Astrocyte of the cerebellum (primary cell): ENCODE measurements at regions not wholly inside any gene's neighbourhood (a gene's known extent, or its start where the extent isn't known, plus 50 kb on each side); places are given as distances from the start of the nearest gene placed in this dataset.

Experiments
- DNase-seq: peaks from one replicate; pipeline ENCODE4 v3.0.0-alpha.2; 2011; ENCODE audit warnings: low read depth
- H3K4me3 ChIP-seq: 2 replicates; pipeline ENCODE4 v1.5.1; 2011; ENCODE audit warnings: mild to moderate bottlenecking, low read depth, low read length, moderate library complexity
- CTCF ChIP-seq: IDR thresholded peaks from 2 replicates; pipeline ENCODE4 v1.5.1; 2012; ENCODE audit warnings: low read length, low read depth, moderate library complexity, mild to moderate bottlenecking; ENCODE audit errors: missing control alignments
- in situ Hi-C: cut with HindIII; loops from 2 replicates; pipeline ENCODE4 v1.10.0; 2017; ENCODE audit warnings: low sequenced_read_pairs

GRCh38 chr1:218226005-218226404 is 59.1 kb upstream of the RRP15 start:
- TF ChIP-seq CTCF, result no peak
- in situ Hi-C loops, result no loop called here
- no peak overlapping the region for H3K4me3 ChIP-seq
- no peak for DNase-seq
